WERI-Rb-1 (cell line): ENCODE measurements at regions not wholly inside any gene's neighbourhood (a gene's known extent, or its start where the extent isn't known, plus 50 kb on each side); places are given as distances from the start of the nearest gene placed in this dataset.

Source experiments
- DNase-seq: peaks from one replicate; pipeline ENCODE4 v3.0.0-alpha.2; 2020
- H3K27ac ChIP-seq: fragments of 250-450 bp; sonication (Bioruptor Pico); 2 replicates; pipeline ENCODE4 v1.5.1; 2020; ENCODE audit warnings: mild to moderate bottlenecking, moderate library complexity
- H3K27me3 ChIP-seq: fragments of 250-450 bp; sonication (Bioruptor Pico); 2 replicates; pipeline ENCODE4 v1.5.1; 2021; ENCODE audit warnings: mild to moderate bottlenecking, low read depth, moderate library complexity; ENCODE audit not compliant: insufficient read depth, severe bottlenecking
- H3K36me3 ChIP-seq: fragments of 250-450 bp; sonication (Bioruptor Pico); 2 replicates; pipeline ENCODE4 v1.5.1; 2020; ENCODE audit warnings: mild to moderate bottlenecking, moderate library complexity
- H3K4me3 ChIP-seq: 2 replicates; pipeline ENCODE4 v1.5.1; 2011; ENCODE audit warnings: low read depth, mild to moderate bottlenecking, control low read depth, low read length
- H3K9me3 ChIP-seq: fragments of 250-450 bp; sonication (Bioruptor Pico); 2 replicates; pipeline ENCODE4 v1.5.1; 2021; ENCODE audit warnings: mild to moderate bottlenecking, moderate library complexity; ENCODE audit not compliant: severe bottlenecking
- CTCF ChIP-seq: IDR thresholded peaks from 2 replicates; pipeline ENCODE4 v1.5.1; 2011; ENCODE audit warnings: low read depth, mild to moderate bottlenecking, control low read depth, inconsistent platforms, low read length

GRCh38 chr2:158034198-158034866 is 67.3 kb upstream of the UPP2 start:
- Histone ChIP-seq H3K27me3 (no peaks in the 10 kb centered on the region), H3K9me3 (no peaks in the 10 kb centered on the region), H3K4me3 (no peak overlapping the region), H3K36me3 (no peaks in the 10 kb centered on the region), H3K27ac (no peak overlapping the region)
- TF ChIP-seq CTCF = peak; percentile 79
- DNase-seq = peak; percentile 68

- TF ChIP-seq CTCF = no peak
- no peak for DNase-seq
These were observed 70.3 kb upstream of the UPP2 start for GRCh38 chr2:158031371-158031770.

GRCh38 chr2:158025255-158025996 is 76.2 kb upstream of the UPP2 start:
- Histone ChIP-seq H3K9me3 (no peaks in the 10 kb centered on the region), H3K27ac (no peak overlapping the region), H3K27me3 (no peaks in the 10 kb centered on the region), H3K4me3 (no peak overlapping the region), H3K36me3 (no peaks in the 10 kb centered on the region)
- no peak for DNase-seq
- no peak for TF ChIP-seq CTCF

More at GRCh38 chr2:158031371-158031770, 70.3 kb upstream of the UPP2 start:
- H3K4me3 ChIP-seq = no peak overlapping the region
- H3K27me3 ChIP-seq = no peaks in the 10 kb centered on the region
- H3K9me3 ChIP-seq = no peaks in the 10 kb centered on the region
- H3K27ac ChIP-seq = no peak overlapping the region
- no peaks in the 10 kb centered on the region for H3K36me3 ChIP-seq

GRCh38 chr2:158024288-158024898 is 77.3 kb upstream of the UPP2 start:
- DNase-seq = peak; percentile 60
- no peaks in the 10 kb centered on the region for H3K36me3 ChIP-seq
- peak; percentile 63 for TF ChIP-seq CTCF
- no peaks in the 10 kb centered on the region for H3K27me3 ChIP-seq
- H3K9me3 ChIP-seq = no peaks in the 10 kb centered on the region
- H3K4me3 ChIP-seq = no peak overlapping the region
- H3K27ac ChIP-seq = no peak overlapping the region

- Histone ChIP-seq H3K27me3 (no peaks in the 10 kb centered on the region), H3K4me3 (no peak overlapping the region), H3K27ac (no peak overlapping the region), H3K36me3 (no peaks in the 10 kb centered on the region), H3K9me3 (no peaks in the 10 kb centered on the region)
- no peak for DNase-seq
- no peak for TF ChIP-seq CTCF
These were observed 78.8 kb upstream of the UPP2 start for GRCh38 chr2:158022888-158023287.
